HCT116 (cell line): ENCODE measurements at regions not wholly inside any gene's neighbourhood (a gene's known extent, or its start where the extent isn't known, plus 50 kb on each side); places are given as distances from the start of the nearest gene placed in this dataset.

Source experiments
- ATAC-seq: fragments of 200-7000 bp; cut with Tn5 transposase; 2 replicates; pipeline ENCODE4 v1.9.1; 2020; ENCODE audit warnings: mild to moderate bottlenecking, moderate library complexity
- BruUV-seq: library from RNA; stranded (reverse); fragments of 400-500 nt; replicated peaks from 2 replicates; lab custom pipeline; 2021; lab: Mats Ljungman, UMichigan
- CTCF ChIA-PET: fragments of 300-600 bp; sonication (Branson Sonifier 250); formaldehyde crosslinking; loops from one replicate; lab custom pipeline; 2021; ENCODE audit warnings: antibody characterized with exemption; lab: Charles Lee
- POLR2A ChIA-PET: fragments of 300-600, 350-600 bp; sonication (Branson Sonifier 250); formaldehyde crosslinking; loops from one replicate; lab custom pipeline; 2021; ENCODE audit warnings: antibody characterized with exemption; lab: Charles Lee
- RAD21 ChIA-PET, 2 experiments: fragments of 300-600 bp; sonication (Branson Sonifier 250); formaldehyde crosslinking; loops; one replicate each; lab custom pipeline; 2023; ENCODE audit warnings: low total read pairs in 2 of 2; ENCODE audit not compliant: uncharacterized antibody in 2 of 2, unreplicated experiment in 2 of 2, low non-redundant PET in 1 of 2; lab: Charles Lee
- DNase-seq: peaks from one replicate; pipeline ENCODE4 v3.0.0-alpha.2; 2010; ENCODE audit warnings: low read depth, low spot score
- H2AFZ ChIP-seq: fragments of 200-600 bp; shearing (Covaris generic), sonication (generic); 2 replicates; pipeline ENCODE4 v1.6.1; 2017; ENCODE audit warnings: low read depth, mixed run types, mixed read lengths, antibody characterized with exemption, low read length; ENCODE audit not compliant: poor library complexity, severe bottlenecking
- H3K27ac ChIP-seq: 2 replicates; pipeline ENCODE4 v1.5.1; 2012; ENCODE audit warnings: low read depth, low read length
- H3K27me3 ChIP-seq: fragments of 200-600 bp; sonication (generic); 2 replicates; pipeline ENCODE4 v1.6.1; 2016; ENCODE audit warnings: mixed run types, low read length, mixed read lengths; ENCODE audit not compliant: insufficient read depth
- H3K36me3 ChIP-seq, 2 experiments: fragments of 200-500 bp in 1 of 2; fragments of 200-600 bp in 1 of 2; sonication (Bioruptor generic) in 1 of 2; sonication (generic) in 1 of 2; 2 replicates each; pipeline versions ENCODE4 v1.5.1 to v1.6.1; 2014 to 2016; ENCODE audit warnings: low read length in 2 of 2, inconsistent platforms in 1 of 2, mixed read lengths in 1 of 2, mixed run types in 1 of 2; ENCODE audit not compliant: insufficient read depth in 2 of 2, control insufficient read depth in 1 of 2
- H3K4me1 ChIP-seq, 2 experiments: fragments of 200-600 bp in 1 of 2; sonication (generic) in 1 of 2; 2 replicates each; pipeline versions ENCODE4 v1.5.1 to v1.6.1; 2012 to 2017; ENCODE audit warnings: low read length in 2 of 2, inconsistent platforms in 1 of 2, mild to moderate bottlenecking in 1 of 2, mixed read lengths in 1 of 2, mixed run types in 1 of 2, moderate library complexity in 1 of 2; ENCODE audit not compliant: insufficient read depth in 2 of 2, control insufficient read depth in 1 of 2
- H3K4me2 ChIP-seq: fragments of 200-600 bp; sonication (generic); 2 replicates; pipeline ENCODE4 v1.6.1; 2017; ENCODE audit warnings: mixed run types, low read length, mixed read lengths
- H3K4me3 ChIP-seq, 2 experiments: fragments of 200-600 bp in 1 of 2; sonication (generic) in 1 of 2; replicated peaks in 1 of 2; 2 replicates each; pipeline ENCODE4 v1.5.1; 2011 to 2016; ENCODE audit warnings: low read length in 2 of 2, control low read depth in 1 of 2, low read depth in 1 of 2, mild to moderate bottlenecking in 1 of 2, mixed read lengths in 1 of 2, mixed run types in 1 of 2
- H3K79me2 ChIP-seq: fragments of 200-600 bp; sonication (generic); 2 replicates; pipeline ENCODE4 v1.6.1; 2017; ENCODE audit warnings: mild to moderate bottlenecking, mixed run types, low read length, moderate library complexity, mixed read lengths; ENCODE audit not compliant: insufficient read depth
- H3K9ac ChIP-seq: fragments of 200-600 bp; sonication (generic); 2 replicates; pipeline ENCODE4 v1.6.1; 2016; ENCODE audit warnings: low read length, mixed read lengths
- H3K9me2 ChIP-seq: fragments of 200-600 bp; sonication (generic), shearing (Covaris generic); 2 replicates; pipeline ENCODE4 v1.6.1; 2017; ENCODE audit warnings: mixed run types, mild to moderate bottlenecking, moderate library complexity; ENCODE audit not compliant: insufficient read depth
- H3K9me3 ChIP-seq, 2 experiments: fragments of 200-500 bp in 1 of 2; fragments of 200-600 bp in 1 of 2; sonication (Bioruptor generic) in 1 of 2; sonication (generic) in 1 of 2; 2 replicates each; pipeline ENCODE4 v1.6.1; 2014 to 2017; ENCODE audit warnings: low read length in 2 of 2, mixed read lengths in 2 of 2, inconsistent platforms in 1 of 2, low read depth in 1 of 2, mild to moderate bottlenecking in 1 of 2, mixed run types in 1 of 2, moderate library complexity in 1 of 2; ENCODE audit not compliant: control insufficient read depth in 1 of 2, insufficient read depth in 1 of 2
- H4K20me1 ChIP-seq: fragments of 200-600 bp; sonication (generic), shearing (Covaris generic); 2 replicates; pipeline ENCODE4 v1.6.1; 2017; ENCODE audit warnings: mixed run types, mild to moderate bottlenecking, moderate library complexity; ENCODE audit not compliant: insufficient read depth
- CTCF ChIP-seq, 3 experiments: fragments of 200-600 bp in 1 of 3; sonication (generic) in 1 of 3; IDR thresholded peaks in 2 of 3; conservative IDR thresholded peaks in 1 of 3; 2 replicates each; pipeline ENCODE4 v1.5.1; 2012 to 2017; ENCODE audit warnings: low read depth in 2 of 3, low read length in 2 of 3, antibody characterized with exemption in 1 of 3, borderline replicate concordance in 1 of 3, control low read depth in 1 of 3, mild to moderate bottlenecking in 1 of 3, mixed read lengths in 1 of 3, mixed run types in 1 of 3, moderate library complexity in 1 of 3; ENCODE audit not compliant: insufficient read depth in 1 of 3
- ELF1 ChIP-seq: IDR thresholded peaks from 2 replicates; pipeline ENCODE4 v1.6.1; 2012; ENCODE audit warnings: low read depth, borderline replicate concordance
- EZH2 ChIP-seq: fragments of 200-600 bp; sonication (generic); IDR thresholded peaks from 2 replicates; pipeline ENCODE4 v1.6.1; 2017; ENCODE audit warnings: antibody characterized with exemption, mixed run types
- FOSL1 ChIP-seq: IDR thresholded peaks from 2 replicates; pipeline ENCODE4 v1.6.1; 2012; ENCODE audit warnings: low read depth
- JUND ChIP-seq: IDR thresholded peaks from 2 replicates; pipeline ENCODE4 v1.6.1; 2012
- MAX ChIP-seq: IDR thresholded peaks from 2 replicates; pipeline ENCODE4 v1.6.1; 2012
- POLR2A ChIP-seq: IDR thresholded peaks from 2 replicates; pipeline ENCODE4 v1.7.0; 2011; ENCODE audit warnings: borderline replicate concordance; ENCODE audit not compliant: insufficient read depth, insufficient read length; ENCODE audit errors: extremely low read depth
- SRF ChIP-seq: IDR thresholded peaks from 2 replicates; pipeline ENCODE4 v1.6.1; 2012; ENCODE audit warnings: low read depth
- YY1 ChIP-seq: IDR thresholded peaks from 2 replicates; pipeline ENCODE4 v1.6.1; 2011; ENCODE audit warnings: low read length, low read depth, moderate library complexity, mild to moderate bottlenecking; ENCODE audit not compliant: insufficient replicate concordance; ENCODE audit errors: extremely low read depth
- ZBTB33 ChIP-seq: IDR thresholded peaks from 2 replicates; pipeline ENCODE4 v1.6.1; 2011; ENCODE audit warnings: mild to moderate bottlenecking, low read length, moderate library complexity; ENCODE audit not compliant: insufficient replicate concordance; ENCODE audit errors: extremely low read depth
- intact Hi-C: fragments of 100-400 bp; cut with micrococcal nuclease; formaldehyde crosslinking; loops from 2 replicates; pipeline ENCODE4 v1.10.0; 2022

- Histone ChIP-seq H3K36me3 (no peaks in the 10 kb centered on the region), H3K4me2 (no peak overlapping the region), H3K9me2 (no peaks in the 10 kb centered on the region), H3K79me2 (no peaks in the 10 kb centered on the region), H3K27me3 (no peaks in the 10 kb centered on the region), H3K9ac (no peak overlapping the region), H4K20me1 (no peaks in the 10 kb centered on the region), H3K4me1 (no peaks in the 10 kb centered on the region), H2AFZ (no peak overlapping the region), H3K9me3 (no peaks in the 10 kb centered on the region), H3K4me3 (no peak overlapping the region), H3K27ac (no peak overlapping the region)
- ChIA-PET RAD21 (no interaction called here), POLR2A (no interaction called here), CTCF (no interaction called here)
- BruUV-seq, result no TSS peak
- TF ChIP-seq MAX (no peak), CTCF (IDR thresholded peaks at IDR 0.05 in 2 of 3, conservative IDR thresholded peaks at IDR 0.05 in 1 of 3; ENCODE audit: borderline replicate concordance in 1 of 3, insufficient read depth in 1 of 3, low read depth in 2 of 3, low read length in 2 of 3) (no peak), SRF (no peak), EZH2 (no peak), FOSL1 (no peak), YY1 (no peak), JUND (no peak), POLR2A (no peak), ELF1 (no peak), ZBTB33 (no peak)
- ATAC-seq (no peak), DNase-seq (no peak)
- intact Hi-C loops, result no loop called here
Measured at GRCh38 chr13:40502236-40502635, 164.2 kb downstream of the FOXO1 start.
